Thoracic aorta (tissue), 2 donors: ENCODE measurements at regions not wholly inside any gene's neighbourhood (a gene's known extent, or its start where the extent isn't known, plus 50 kb on each side); places are given as distances from the start of the nearest gene placed in this dataset.

Source experiments
- ATAC-seq: fragments of 150-250 bp; one replicate; pipeline ENCODE4 v1.8.0; 2017; ENCODE audit warnings: low read depth; ENCODE audit not compliant: insufficient number of reproducible peaks, low FRiP score
- DNase-seq: peaks from one replicate; pipeline ENCODE4 v3.0.0-alpha.2; 2020; ENCODE audit warnings: low spot score
- H3K27ac ChIP-seq, 2 donors: fragments of 200-600 bp; sonication (generic); 1 replicate in 1 of 2; 2 replicates in 1 of 2; pipeline ENCODE4 v1.5.1; 2016; ENCODE audit warnings: mild to moderate bottlenecking in 2 of 2, moderate library complexity in 2 of 2
- H3K27me3 ChIP-seq: fragments of 200-600 bp; sonication (generic); replicated peaks from 2 replicates; pipeline ENCODE4 v1.6.0; 2016; ENCODE audit warnings: mild to moderate bottlenecking; ENCODE audit not compliant: insufficient read depth
- H3K36me3 ChIP-seq: fragments of 200-600 bp; sonication (generic); one replicate; pipeline ENCODE4 v1.5.1; 2016
- H3K4me1 ChIP-seq, 2 donors: fragments of 200-600 bp; sonication (generic); 1 replicate in 1 of 2; 2 replicates in 1 of 2; pipeline versions ENCODE4 v1.5.1 to v1.6.0; 2016; ENCODE audit warnings: low read depth in 2 of 2, mild to moderate bottlenecking in 1 of 2; ENCODE audit not compliant: control insufficient read depth in 1 of 2
- H3K4me3 ChIP-seq: fragments of 200-600 bp; sonication (generic); 2 replicates; pipeline ENCODE4 v1.5.1; 2016; ENCODE audit warnings: mild to moderate bottlenecking
- H3K9me3 ChIP-seq: fragments of 200-600 bp; sonication (generic); 2 replicates; pipeline ENCODE4 v1.5.1; 2016
- CTCF ChIP-seq: fragments of 200-600 bp; sonication (generic); IDR thresholded peaks from one replicate; pipeline ENCODE4 v1.5.1; 2019; ENCODE audit warnings: antibody characterized with exemption

- Histone ChIP-seq H3K4me3 (no peak overlapping the region), H3K9me3 (no peaks in the 10 kb centered on the region)
- no peak for TF ChIP-seq CTCF
Observed at GRCh38 chr3:7847021-7847420, 654.6 kb upstream of the LMCD1 start.

GRCh38 chr3:7847521-7847920 is 654.1 kb upstream of the LMCD1 start:
- DNase-seq (no peak), ATAC-seq (no peak)
- H3K4me1 ChIP-seq, result no peaks in the 10 kb centered on the region
- no peaks in the 10 kb centered on the region for H3K36me3 ChIP-seq
- no peak overlapping the region for H3K27ac ChIP-seq
- H3K4me3 ChIP-seq, result no peak overlapping the region
- H3K9me3 ChIP-seq, result no peaks in the 10 kb centered on the region
- H3K27me3 ChIP-seq, result no peaks in the 10 kb centered on the region
- no peak for TF ChIP-seq CTCF

More at GRCh38 chr3:7847021-7847420, 654.6 kb upstream of the LMCD1 start:
- Histone ChIP-seq H3K27ac (no peak overlapping the region), H3K27me3 (no peaks in the 10 kb centered on the region), H3K36me3 (no peaks in the 10 kb centered on the region), H3K4me1 (no peaks in the 10 kb centered on the region)
- DNase-seq (no peak), ATAC-seq (no peak)

GRCh38 chr3:7854266-7854665 is 647.4 kb upstream of the LMCD1 start:
- Histone ChIP-seq H3K4me1 (no peaks in the 10 kb centered on the region), H3K36me3 (no peaks in the 10 kb centered on the region), H3K27me3 (no peaks in the 10 kb centered on the region), H3K9me3 (no peaks in the 10 kb centered on the region), H3K4me3 (no peak overlapping the region), H3K27ac (no peak overlapping the region)
- DNase-seq (no peak), ATAC-seq (no peak)
- no peak for TF ChIP-seq CTCF

- TF ChIP-seq CTCF, result no peak
- DNase-seq (no peak), ATAC-seq (no peak)
- H3K36me3 ChIP-seq, result no peaks in the 10 kb centered on the region
- H3K27ac ChIP-seq, result no peak overlapping the region
- H3K27me3 ChIP-seq, result no peaks in the 10 kb centered on the region
- H3K4me1 ChIP-seq, result no peaks in the 10 kb centered on the region
- no peaks in the 10 kb centered on the region for H3K9me3 ChIP-seq
- H3K4me3 ChIP-seq, result no peak overlapping the region
Observed at GRCh38 chr3:7854721-7855120, 646.9 kb upstream of the LMCD1 start.

- Histone ChIP-seq H3K4me1 (no peaks in the 10 kb centered on the region), H3K27me3 (no peaks in the 10 kb centered on the region), H3K4me3 (no peak overlapping the region), H3K27ac (no peak overlapping the region), H3K9me3 (no peaks in the 10 kb centered on the region), H3K36me3 (no peaks in the 10 kb centered on the region)
- no peak for ATAC-seq
- TF ChIP-seq CTCF, result no peak
- DNase-seq, result no peak
Observed at GRCh38 chr3:7865611-7866010, 636.0 kb upstream of the LMCD1 start.
